Astrocyte of the cerebellum (primary cell): ENCODE measurements at regions not wholly inside any gene's neighbourhood (a gene's known extent, or its start where the extent isn't known, plus 50 kb on each side); places are given as distances from the start of the nearest gene placed in this dataset.

Experiments used
- DNase-seq: peaks from one replicate; pipeline ENCODE4 v3.0.0-alpha.2; 2011; ENCODE audit warnings: low read depth
- H3K4me3 ChIP-seq: 2 replicates; pipeline ENCODE4 v1.5.1; 2011; ENCODE audit warnings: mild to moderate bottlenecking, low read depth, low read length, moderate library complexity
- CTCF ChIP-seq: IDR thresholded peaks from 2 replicates; pipeline ENCODE4 v1.5.1; 2012; ENCODE audit warnings: low read length, low read depth, moderate library complexity, mild to moderate bottlenecking; ENCODE audit errors: missing control alignments
- in situ Hi-C: cut with HindIII; loops from 2 replicates; pipeline ENCODE4 v1.10.0; 2017; ENCODE audit warnings: low sequenced_read_pairs

GRCh38 chr13:36555151-36555986 lies 118.5 kb upstream of the SERTM1 start:
- no peak for DNase-seq
- no peak overlapping the region for H3K4me3 ChIP-seq
- in situ Hi-C loops = no loop called here
- TF ChIP-seq CTCF = no peak

GRCh38 chr13:36559375-36559774 lies 114.4 kb upstream of the SERTM1 start:
- in situ Hi-C loops = no loop called here
- no peak overlapping the region for H3K4me3 ChIP-seq
- no peak for TF ChIP-seq CTCF
- DNase-seq = no peak

- in situ Hi-C loops = no loop called here
- DNase-seq = no peak
- H3K4me3 ChIP-seq = no peak overlapping the region
- TF ChIP-seq CTCF = no peak
Measured at GRCh38 chr13:36567485-36567884, 106.3 kb upstream of the SERTM1 start.

GRCh38 chr13:36570489-36570888 lies 103.3 kb upstream of the SERTM1 start:
- no peak for DNase-seq
- in situ Hi-C loops = no loop called here
- H3K4me3 ChIP-seq = no peak overlapping the region
- no peak for TF ChIP-seq CTCF

GRCh38 chr13:36571444-36571843 lies 102.4 kb upstream of the SERTM1 start:
- H3K4me3 ChIP-seq = no peak overlapping the region
- in situ Hi-C loops = no loop called here
- no peak for TF ChIP-seq CTCF
- no peak for DNase-seq

- in situ Hi-C loops = no loop called here
- no peak for TF ChIP-seq CTCF
- no peak for DNase-seq
- H3K4me3 ChIP-seq = no peak overlapping the region
Measured at GRCh38 chr13:36582977-36583376, 90.8 kb upstream of the SERTM1 start.
